ENCODE measurements at regions not wholly inside any gene's neighbourhood (a gene's known extent, or its start where the extent isn't known, plus 50 kb on each side); places are given as distances from the start of the nearest gene placed in this dataset.

GRCh38 chr12:24240707-24241106 lies 291.2 kb upstream of the SOX5 start:
- TF ChIP-seq EZH2phosphoT487 (IDR thresholded peaks at IDR 0.05; ENCODE audit: low read depth) (no peak), CTCF (IDR thresholded peaks at IDR 0.05; ENCODE audit: low read depth, low read length) (no peak)
- H3K9me3 ChIP-seq (ENCODE audit: insufficient read depth, low read length) = no peaks in the 10 kb centered on the region
- peaks cover 63% of the 10 kb centered on the region for H3K79me2 ChIP-seq (ENCODE audit: low read length)
- H3K36me3 ChIP-seq (replicated peaks; ENCODE audit: low read depth, low read length) = peaks cover 20% of the 10 kb centered on the region
- H3K4me3 ChIP-seq (ENCODE audit: low read length) = no peak overlapping the region
- no peaks in the 10 kb centered on the region for H3K27me3 ChIP-seq (ENCODE audit: low read depth, low read length)
- no peak overlapping the region for H3K4me2 ChIP-seq (ENCODE audit: low read length)
- H2AFZ ChIP-seq (ENCODE audit: low read depth, low read length) = no peak overlapping the region
- H3K4me1 ChIP-seq (ENCODE audit: low read length) = peaks cover 16% of the 10 kb centered on the region
- no peak overlapping the region for H3K27ac ChIP-seq (ENCODE audit: low read length)
- H4K20me1 ChIP-seq (ENCODE audit: insufficient read depth, low read length) = peaks cover 73% of the 10 kb centered on the region
- H3K9ac ChIP-seq (ENCODE audit: low read length) = no peak overlapping the region

- no peak overlapping the region for H3K4me3 ChIP-seq (ENCODE audit: low read length)
These were observed 284.2 kb upstream of the SOX5 start for GRCh38 chr12:24233519-24234246.

GRCh38 chr12:24232531-24232930 lies 283.1 kb upstream of the SOX5 start:
- no peak for TF ChIP-seq CTCF (IDR thresholded peaks at IDR 0.05; ENCODE audit: low read depth, low read length)
- no peak for TF ChIP-seq EZH2phosphoT487 (IDR thresholded peaks at IDR 0.05; ENCODE audit: low read depth)
- Histone ChIP-seq H2AFZ (ENCODE audit: low read depth, low read length) (no peak overlapping the region), H3K9ac (ENCODE audit: low read length) (peak overlapping the region; percentile 84; the same call in 1 of the 2 replicates), H3K79me2 (ENCODE audit: low read length) (peaks cover 86% of the 10 kb centered on the region), H3K27ac (ENCODE audit: low read length) (peak overlapping the region; percentile 95), H3K27me3 (ENCODE audit: low read depth, low read length) (no peaks in the 10 kb centered on the region), H3K4me3 (ENCODE audit: low read length) (no peak overlapping the region), H3K36me3 (replicated peaks; ENCODE audit: low read depth, low read length) (peaks cover 33% of the 10 kb centered on the region), H3K4me2 (ENCODE audit: low read length) (peak overlapping the region; percentile 82), H3K4me1 (ENCODE audit: low read length) (peaks cover 76% of the 10 kb centered on the region), H3K9me3 (ENCODE audit: insufficient read depth, low read length) (no peaks in the 10 kb centered on the region), H4K20me1 (ENCODE audit: insufficient read depth, low read length) (peaks cover 12% of the 10 kb centered on the region)

More at GRCh38 chr12:24233519-24234246, 284.2 kb upstream of the SOX5 start:
- Histone ChIP-seq H2AFZ (ENCODE audit: low read depth, low read length) (no peak overlapping the region), H3K4me1 (ENCODE audit: low read length) (peaks cover 67% of the 10 kb centered on the region), H4K20me1 (ENCODE audit: insufficient read depth, low read length) (peaks cover 21% of the 10 kb centered on the region), H3K4me2 (ENCODE audit: low read length) (no peak overlapping the region), H3K27me3 (ENCODE audit: low read depth, low read length) (no peaks in the 10 kb centered on the region), H3K9me3 (ENCODE audit: insufficient read depth, low read length) (no peaks in the 10 kb centered on the region), H3K9ac (ENCODE audit: low read length) (no peak overlapping the region), H3K79me2 (ENCODE audit: low read length) (peaks cover 94% of the 10 kb centered on the region), H3K36me3 (replicated peaks; ENCODE audit: low read depth, low read length) (peaks cover 35% of the 10 kb centered on the region), H3K27ac (ENCODE audit: low read length) (peak overlapping the region; percentile 8; the same call in 1 of the 2 replicates)
- TF ChIP-seq EZH2phosphoT487 (IDR thresholded peaks at IDR 0.05; ENCODE audit: low read depth) = no peak

GRCh38 chr12:24231298-24231697 lies 281.8 kb upstream of the SOX5 start:
- Histone ChIP-seq H3K79me2 (ENCODE audit: low read length) (peaks cover 88% of the 10 kb centered on the region), H3K27me3 (ENCODE audit: low read depth, low read length) (no peaks in the 10 kb centered on the region), H3K4me2 (ENCODE audit: low read length) (peak overlapping the region; percentile 82), H3K36me3 (replicated peaks; ENCODE audit: low read depth, low read length) (peaks cover 25% of the 10 kb centered on the region), H3K27ac (ENCODE audit: low read length) (peak overlapping the region; percentile 95), H4K20me1 (ENCODE audit: insufficient read depth, low read length) (peaks cover under 1% of the 10 kb centered on the region), H3K4me1 (ENCODE audit: low read length) (peaks cover 78% of the 10 kb centered on the region), H3K9me3 (ENCODE audit: insufficient read depth, low read length) (no peaks in the 10 kb centered on the region), H2AFZ (ENCODE audit: low read depth, low read length) (no peak overlapping the region), H3K4me3 (ENCODE audit: low read length) (peak overlapping the region; percentile 63), H3K9ac (ENCODE audit: low read length) (peak overlapping the region; percentile 84)
- TF ChIP-seq EZH2phosphoT487 (IDR thresholded peaks at IDR 0.05; ENCODE audit: low read depth) = no peak
- no peak for TF ChIP-seq CTCF (IDR thresholded peaks at IDR 0.05; ENCODE audit: low read depth, low read length)

Data from OCI-LY3 (cell line).